ENCODE measurements at regions not wholly inside any gene's neighbourhood (a gene's known extent, or its start where the extent isn't known, plus 50 kb on each side); places are given as distances from the start of the nearest gene placed in this dataset.

GRCh38 chr9:28264368-28264767 is 691.1 kb upstream of the C9orf72 start:
- no peaks in the 10 kb centered on the region for H3K9me1 ChIP-seq (ENCODE audit: control insufficient read depth, extremely low read depth, insufficient read depth, low read length)
- no peak overlapping the region for H2AFZ ChIP-seq (ENCODE audit: control insufficient read depth, low read length)
- H3K27ac ChIP-seq (ENCODE audit: control insufficient read depth, insufficient read depth, low read length): no peak overlapping the region
- no peaks in the 10 kb centered on the region for H3K27me3 ChIP-seq (ENCODE audit: control insufficient read depth, extremely low read depth, insufficient read depth, low read length)
- no peak overlapping the region for H3K9ac ChIP-seq (ENCODE audit: control insufficient read depth, extremely low read depth, insufficient read depth, low read length)
- H3K79me2 ChIP-seq (ENCODE audit: control insufficient read depth, insufficient read depth, low read length): no peaks in the 10 kb centered on the region
- H3K36me3 ChIP-seq (ENCODE audit: control insufficient read depth in 2 of 2, extremely low read depth in 1 of 2, insufficient read depth in 2 of 2, low read length in 2 of 2): no peaks in the 10 kb centered on the region
- FAIRE-seq: peak; percentile 26
- no peak overlapping the region for H3K4me3 ChIP-seq (ENCODE audit: control insufficient read depth in 2 of 3, extremely low read depth in 1 of 3, insufficient read depth in 2 of 3, low read depth in 1 of 3, low read length in 3 of 3)
- H3K4me1 ChIP-seq (ENCODE audit: control insufficient read depth, extremely low read depth, insufficient read depth, low read length): peaks cover 3% of the 10 kb centered on the region
- no peak for DNase-seq (ENCODE audit: low read depth, low spot score)
- TF ChIP-seq, protein P1, sequence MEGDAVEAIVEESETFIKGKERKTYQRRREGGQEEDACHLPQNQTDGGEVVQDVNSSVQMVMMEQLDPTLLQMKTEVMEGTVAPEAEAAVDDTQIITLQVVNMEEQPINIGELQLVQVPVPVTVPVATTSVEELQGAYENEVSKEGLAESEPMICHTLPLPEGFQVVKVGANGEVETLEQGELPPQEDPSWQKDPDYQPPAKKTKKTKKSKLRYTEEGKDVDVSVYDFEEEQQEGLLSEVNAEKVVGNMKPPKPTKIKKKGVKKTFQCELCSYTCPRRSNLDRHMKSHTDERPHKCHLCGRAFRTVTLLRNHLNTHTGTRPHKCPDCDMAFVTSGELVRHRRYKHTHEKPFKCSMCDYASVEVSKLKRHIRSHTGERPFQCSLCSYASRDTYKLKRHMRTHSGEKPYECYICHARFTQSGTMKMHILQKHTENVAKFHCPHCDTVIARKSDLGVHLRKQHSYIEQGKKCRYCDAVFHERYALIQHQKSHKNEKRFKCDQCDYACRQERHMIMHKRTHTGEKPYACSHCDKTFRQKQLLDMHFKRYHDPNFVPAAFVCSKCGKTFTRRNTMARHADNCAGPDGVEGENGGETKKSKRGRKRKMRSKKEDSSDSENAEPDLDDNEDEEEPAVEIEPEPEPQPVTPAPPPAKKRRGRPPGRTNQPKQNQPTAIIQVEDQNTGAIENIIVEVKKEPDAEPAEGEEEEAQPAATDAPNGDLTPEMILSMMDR (optimal IDR thresholded peaks at IDR 0.05 in 1 of 3, IDR thresholded peaks at IDR 0.05 in 1 of 3, conservative IDR thresholded peaks at IDR 0.05 in 1 of 3; ENCODE audit: extremely low read depth in 1 of 3, insufficient read depth in 2 of 3, low read length in 3 of 3): no peak
- no peak for TF ChIP-seq EZH2 (IDR thresholded peaks at IDR 0.05; ENCODE audit: low read length)
- no peaks in the 10 kb centered on the region for H3K9me3 ChIP-seq (ENCODE audit: control insufficient read depth, low read depth, low read length)
- no peak overlapping the region for H3K4me2 ChIP-seq (ENCODE audit: control insufficient read depth, extremely low read depth, insufficient read depth, low read depth, low read length)
- dilution Hi-C loops (cut with MboI; ENCODE audit: extremely low pct_ligation_motif_present, low sequenced_read_pairs): no loop called here
- H4K20me1 ChIP-seq (ENCODE audit: control insufficient read depth, extremely low read depth, insufficient read depth, low read length): no peaks in the 10 kb centered on the region

DNA sequence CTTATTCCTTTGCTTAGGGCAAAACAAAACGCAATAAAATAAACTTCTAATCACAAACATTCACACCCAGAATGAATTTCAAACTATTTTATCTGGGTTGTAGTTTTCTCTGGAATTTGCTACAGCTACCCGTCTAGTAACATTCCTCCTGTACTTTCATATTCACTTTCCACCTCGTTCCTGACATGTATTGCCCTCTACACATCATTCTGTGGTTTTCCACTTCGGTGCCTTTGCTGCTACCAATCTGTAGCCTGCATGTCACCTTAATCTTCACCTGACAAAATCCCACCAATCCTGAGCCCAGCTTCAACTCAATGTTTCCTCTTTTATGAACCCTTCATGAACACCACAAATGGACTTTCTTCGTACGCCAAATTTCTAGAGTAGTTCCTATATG is 694.1 kb upstream of the C9orf72 start:
- no peaks in the 10 kb centered on the region for H4K20me1 ChIP-seq (ENCODE audit: control insufficient read depth, extremely low read depth, insufficient read depth, low read length)
- H3K4me2 ChIP-seq (ENCODE audit: control insufficient read depth, extremely low read depth, insufficient read depth, low read depth, low read length): no peak overlapping the region
- no peak overlapping the region for H3K9ac ChIP-seq (ENCODE audit: control insufficient read depth, extremely low read depth, insufficient read depth, low read length)
- H3K4me1 ChIP-seq (ENCODE audit: control insufficient read depth, extremely low read depth, insufficient read depth, low read length): peaks cover 6% of the 10 kb centered on the region
- no peaks in the 10 kb centered on the region for H3K36me3 ChIP-seq (ENCODE audit: control insufficient read depth in 2 of 2, extremely low read depth in 1 of 2, insufficient read depth in 2 of 2, low read length in 2 of 2)
- H3K27me3 ChIP-seq (ENCODE audit: control insufficient read depth, extremely low read depth, insufficient read depth, low read length): no peaks in the 10 kb centered on the region
- no peaks in the 10 kb centered on the region for H3K9me3 ChIP-seq (ENCODE audit: control insufficient read depth, low read depth, low read length)
- no peaks in the 10 kb centered on the region for H3K79me2 ChIP-seq (ENCODE audit: control insufficient read depth, insufficient read depth, low read length)
- H2AFZ ChIP-seq (ENCODE audit: control insufficient read depth, low read length): no peak overlapping the region
- no peak overlapping the region for H3K4me3 ChIP-seq (ENCODE audit: control insufficient read depth in 2 of 3, extremely low read depth in 1 of 3, insufficient read depth in 2 of 3, low read depth in 1 of 3, low read length in 3 of 3)
- FAIRE-seq (no peak), DNase-seq (ENCODE audit: low read depth, low spot score) (no peak)
- dilution Hi-C loops (cut with MboI; ENCODE audit: extremely low pct_ligation_motif_present, low sequenced_read_pairs): no loop called here
- H3K27ac ChIP-seq (ENCODE audit: control insufficient read depth, insufficient read depth, low read length): no peak overlapping the region
- H3K9me1 ChIP-seq (ENCODE audit: control insufficient read depth, extremely low read depth, insufficient read depth, low read length): no peaks in the 10 kb centered on the region
- TF ChIP-seq, protein P1 (optimal IDR thresholded peaks at IDR 0.05 in 1 of 3, IDR thresholded peaks at IDR 0.05 in 1 of 3, conservative IDR thresholded peaks at IDR 0.05 in 1 of 3; ENCODE audit: extremely low read depth in 1 of 3, insufficient read depth in 2 of 3, low read length in 3 of 3): no peak
- TF ChIP-seq EZH2 (IDR thresholded peaks at IDR 0.05; ENCODE audit: low read length): no peak

All from keratinocyte (primary cell).